HG03442 (cell line): ENCODE measurements at regions not wholly inside any gene's neighbourhood (a gene's known extent, or its start where the extent isn't known, plus 50 kb on each side); places are given as distances from the start of the nearest gene placed in this dataset.
"Not testable (repeated sequence)": the region's sequence is repeated elsewhere in the genome, so short reads cannot be mapped to it uniquely, and the experiment has no call there.

Experiments
- ATAC-seq: cut with Tn5 transposase; IDR thresholded peaks from one replicate; pipeline ENCODE4 v1.9.1; 2021; ENCODE audit warnings: mild to moderate bottlenecking, moderate library complexity; ENCODE audit not compliant: unreplicated experiment

DNA sequence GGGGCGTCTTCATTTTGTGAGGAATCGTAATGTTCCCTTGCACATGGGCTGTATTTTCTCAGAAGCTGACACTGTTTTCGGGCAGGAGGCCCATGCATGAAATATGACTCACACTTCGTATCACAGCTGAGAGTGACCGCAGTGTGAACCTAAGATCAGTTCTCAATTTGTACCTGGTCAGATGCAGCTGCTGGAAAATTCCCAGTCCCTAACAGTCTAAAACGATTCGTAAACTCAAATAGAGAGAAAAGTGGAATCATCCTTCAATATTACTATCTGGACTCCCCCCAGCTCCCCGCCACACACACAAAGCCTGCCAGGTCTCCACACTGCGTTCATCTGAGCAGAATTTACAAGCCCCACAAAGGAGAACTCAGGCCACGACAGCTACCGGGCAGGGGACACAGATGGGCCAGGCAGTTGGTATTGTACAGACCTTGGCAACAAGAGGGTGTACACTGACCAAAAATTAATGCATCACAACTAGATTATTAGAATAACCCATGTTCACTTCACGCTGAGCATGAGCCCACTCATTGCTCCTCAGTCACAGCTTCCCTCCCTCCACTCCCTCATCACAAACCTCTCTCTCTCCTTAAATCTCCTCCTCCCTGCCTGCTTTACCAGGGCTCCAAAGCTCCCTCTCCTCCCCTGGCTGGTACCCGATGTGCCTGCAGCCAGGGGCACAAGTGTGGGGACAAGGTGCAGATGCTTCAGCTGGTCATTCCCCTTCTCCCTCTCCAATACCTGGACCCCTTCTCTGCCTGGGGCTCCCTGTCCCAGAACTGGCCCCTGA lies 488.4 kb downstream of the PREX1 start:
- peak; percentile 40 for ATAC-seq

DNA sequence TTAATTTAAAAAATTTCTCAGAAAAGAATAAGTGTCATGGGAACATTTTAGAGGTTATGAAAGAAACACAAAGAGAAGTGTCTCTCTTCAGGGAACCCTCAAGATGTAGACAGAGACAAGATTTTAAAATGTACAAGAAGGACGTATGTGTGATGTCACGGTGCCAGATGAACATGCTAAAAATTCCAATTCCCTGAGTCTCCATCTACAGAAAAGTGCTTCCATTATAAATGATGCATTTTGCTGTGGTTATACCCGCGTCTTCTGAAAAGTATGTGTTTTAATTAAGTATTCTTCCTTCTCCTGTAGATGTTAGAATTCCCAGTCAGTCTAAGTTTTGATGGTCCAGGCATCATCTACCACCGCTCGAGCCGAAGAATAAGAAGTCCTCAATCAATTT lies 489.1 kb downstream of the PREX1 start:
- ATAC-seq, result no peak

DNA sequence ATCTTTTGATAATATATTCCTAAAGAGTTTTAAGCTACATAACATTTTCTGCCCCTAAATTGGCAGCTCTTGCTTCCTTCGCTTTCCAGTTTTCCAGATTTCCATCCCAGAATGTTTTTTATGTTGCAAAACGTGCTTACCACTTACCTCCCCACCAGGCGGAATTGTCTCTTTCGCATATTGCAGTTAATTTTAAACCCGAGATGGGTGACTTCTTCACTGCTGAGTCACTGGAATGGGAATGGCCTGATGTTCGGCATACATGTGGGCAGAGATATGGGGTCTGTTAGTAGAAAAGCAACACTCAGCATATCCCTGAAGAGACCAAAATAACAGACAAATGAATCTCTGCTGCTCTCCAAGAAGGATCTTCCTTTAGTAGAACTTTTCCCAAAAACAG lies 491.2 kb downstream of the PREX1 start:
- ATAC-seq, result no peak

DNA sequence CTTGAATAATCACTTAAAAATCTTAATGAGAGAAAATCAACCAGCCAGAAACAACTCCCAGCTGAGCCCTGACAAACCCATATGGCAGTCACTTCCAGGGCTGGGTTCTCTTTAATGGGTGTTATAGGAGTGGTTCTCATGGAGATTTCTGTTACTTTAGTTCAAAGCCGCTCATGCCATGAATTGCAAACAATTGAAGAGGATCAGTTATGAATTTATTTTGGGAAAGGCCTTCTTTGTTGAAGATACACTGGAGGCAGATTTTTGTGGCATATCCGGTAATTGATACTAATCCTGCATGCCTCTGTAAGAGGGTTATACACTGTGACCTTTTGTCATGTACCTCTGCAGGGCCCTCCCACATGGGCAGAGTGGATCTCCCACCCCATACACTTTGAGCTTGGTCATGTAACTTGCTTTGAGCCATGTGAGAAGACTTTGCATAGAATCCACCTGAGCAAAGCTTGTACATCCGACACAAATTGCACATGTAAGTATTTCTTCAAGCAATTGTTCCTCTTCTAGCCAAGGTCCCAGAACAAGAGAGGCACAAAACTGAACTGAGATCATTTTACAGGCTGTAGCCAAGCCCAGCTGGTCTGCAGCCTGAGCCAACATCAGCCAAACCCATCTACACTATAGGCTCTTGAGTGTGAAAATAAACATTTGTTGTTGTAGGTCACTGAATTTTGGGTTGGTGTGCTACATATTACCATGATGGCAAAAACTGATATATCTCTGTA lies 492.3 kb downstream of the PREX1 start:
- no peak for ATAC-seq

DNA sequence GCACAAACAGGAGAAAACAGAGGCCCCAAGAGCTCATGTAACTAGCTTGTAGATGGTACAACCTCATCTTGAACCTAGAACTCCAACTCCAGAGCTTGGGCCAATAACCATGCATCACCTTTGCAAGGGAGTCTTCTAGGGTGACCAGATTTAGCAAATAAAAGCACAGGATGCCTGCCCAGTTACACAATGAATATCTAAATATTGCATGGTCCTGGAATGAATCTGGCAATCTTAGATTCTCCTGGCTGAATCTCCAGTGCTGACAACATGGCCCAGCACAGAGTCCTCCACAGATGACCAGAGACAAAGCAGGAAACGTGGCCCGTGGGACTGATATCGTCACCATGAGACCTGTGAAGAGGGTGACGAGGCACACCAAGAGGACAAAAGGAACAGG lies 494.1 kb downstream of the PREX1 start:
- no peak for ATAC-seq

DNA sequence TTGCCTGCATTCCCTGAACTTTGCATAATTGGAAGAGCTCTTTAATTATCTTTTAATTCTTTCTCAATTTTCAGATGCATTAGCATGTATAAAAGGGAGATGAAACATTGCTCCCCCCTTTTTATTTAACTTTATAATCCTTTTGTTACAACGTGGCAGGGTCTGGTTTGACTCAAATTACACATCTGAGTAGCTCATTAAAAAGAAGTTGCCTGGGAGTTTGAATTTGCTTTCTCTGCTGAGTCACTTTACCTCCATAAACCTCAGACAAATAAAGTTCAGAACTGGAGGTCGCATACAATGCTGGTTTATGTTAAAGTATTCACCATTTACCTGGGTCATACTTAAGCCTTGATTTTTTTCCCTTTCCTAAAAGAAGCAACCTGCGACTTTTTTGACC lies 495.2 kb downstream of the PREX1 start:
- ATAC-seq, result no peak

DNA sequence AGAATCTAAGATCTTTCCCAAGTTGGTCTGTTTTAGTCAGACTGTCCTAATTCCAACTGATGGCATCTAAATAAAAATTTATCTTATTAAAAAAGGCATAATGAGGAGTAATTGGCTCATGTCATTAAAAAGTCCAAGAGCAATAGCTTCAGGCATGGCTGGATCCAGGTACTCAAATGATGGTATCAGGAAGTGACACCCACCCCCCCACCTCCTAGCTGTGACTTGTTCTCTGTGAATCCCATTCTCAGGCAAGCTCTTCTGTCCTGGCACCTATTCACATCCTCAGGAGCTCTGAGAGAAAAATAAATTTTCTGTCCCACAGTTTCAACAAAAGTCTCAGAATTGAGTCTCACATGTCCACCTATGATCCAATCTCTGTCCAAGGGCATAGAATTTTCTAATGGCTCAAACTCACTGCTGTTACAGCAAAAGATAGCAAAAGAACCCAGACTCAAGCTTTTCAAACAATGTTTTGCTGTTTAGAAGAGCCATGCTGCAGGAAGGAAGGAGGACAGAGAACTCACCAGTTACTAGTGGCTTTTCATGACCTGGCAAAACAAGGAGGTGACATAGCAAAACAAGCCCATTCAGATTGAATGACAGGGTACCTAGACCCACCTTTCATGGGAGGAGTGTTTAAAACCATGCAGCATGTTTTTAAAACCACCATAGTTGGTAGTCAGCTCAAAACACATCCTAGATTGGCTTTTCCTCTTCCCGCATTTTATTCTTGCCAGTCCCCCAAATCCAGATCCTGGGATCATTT lies 496.1 kb downstream of the PREX1 start:
- ATAC-seq, result no peak

DNA sequence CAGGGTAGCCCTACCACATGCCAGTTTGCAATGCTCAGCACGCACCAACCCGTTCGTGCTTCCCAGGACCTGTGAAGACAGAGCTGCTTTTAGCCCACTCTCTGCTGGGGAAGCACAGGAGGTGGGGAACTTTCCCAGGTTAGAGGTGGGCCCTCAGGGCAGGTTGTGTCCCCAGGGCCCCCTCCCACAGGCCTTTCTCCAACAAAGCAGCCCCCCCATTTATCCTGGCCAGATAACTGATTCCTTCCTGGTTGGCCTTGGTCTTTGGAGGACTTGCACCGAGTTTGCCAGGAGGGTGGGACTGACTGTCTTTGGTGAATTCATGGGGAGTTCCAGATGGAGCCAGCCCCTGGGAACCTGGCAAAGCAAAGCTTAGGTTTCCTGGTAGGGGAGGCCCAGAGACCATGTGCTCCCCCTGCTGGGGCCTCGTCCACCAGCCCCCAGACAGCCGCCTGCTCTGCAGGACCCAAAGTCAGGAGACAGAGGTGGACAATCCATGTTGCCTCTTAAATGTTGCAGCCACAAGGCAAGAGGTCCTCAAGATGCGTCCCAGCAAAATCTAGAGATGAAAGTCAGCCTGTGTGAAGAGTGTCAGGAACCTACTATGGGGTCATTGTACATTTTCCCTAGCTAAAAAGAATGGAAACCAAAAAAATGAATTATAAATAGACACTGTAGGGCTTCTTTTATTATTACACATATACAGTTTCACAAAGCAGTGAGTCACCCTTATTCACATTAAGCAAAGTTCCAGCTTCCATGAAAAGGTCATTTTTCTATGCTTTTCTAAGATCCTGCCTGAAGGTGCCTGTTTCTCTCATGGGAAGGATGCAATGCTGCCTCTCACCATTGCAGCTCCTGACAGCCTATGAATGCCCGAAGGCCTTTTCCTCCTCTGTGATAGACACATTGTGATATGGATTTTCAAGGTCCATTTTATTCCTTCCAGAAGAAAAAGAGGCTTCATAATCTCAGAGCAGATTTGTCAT lies 497.8 kb downstream of the PREX1 start:
- no peak for ATAC-seq

DNA sequence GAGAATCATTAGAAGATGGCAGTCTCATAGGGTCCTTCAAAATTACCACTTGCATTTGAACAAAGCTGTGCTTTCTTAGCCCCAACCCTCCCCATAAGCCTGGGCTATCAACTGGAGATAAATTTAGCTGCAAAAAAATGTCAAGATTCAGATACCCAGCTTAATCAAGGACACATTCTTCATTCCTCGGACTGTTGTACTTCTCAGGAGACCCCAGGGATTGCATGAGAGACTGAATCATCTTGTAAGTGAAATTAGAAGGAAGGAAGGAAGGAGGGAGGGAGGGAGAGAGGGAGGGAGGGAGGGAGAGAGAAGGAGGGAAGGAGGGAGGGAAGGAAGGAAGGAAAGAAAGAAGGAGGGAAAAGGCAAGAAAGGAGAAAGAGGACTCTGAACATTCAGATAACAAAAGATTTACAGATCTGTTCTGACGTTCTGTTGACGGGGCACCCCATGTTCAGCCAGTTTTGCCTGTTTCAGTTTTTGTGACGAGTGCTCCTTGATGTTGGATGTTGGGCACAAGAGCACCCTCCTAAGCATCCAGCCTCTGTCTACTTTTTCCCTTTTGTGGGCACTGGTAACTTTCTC lies 498.7 kb downstream of the PREX1 start:
- no peak for ATAC-seq

DNA sequence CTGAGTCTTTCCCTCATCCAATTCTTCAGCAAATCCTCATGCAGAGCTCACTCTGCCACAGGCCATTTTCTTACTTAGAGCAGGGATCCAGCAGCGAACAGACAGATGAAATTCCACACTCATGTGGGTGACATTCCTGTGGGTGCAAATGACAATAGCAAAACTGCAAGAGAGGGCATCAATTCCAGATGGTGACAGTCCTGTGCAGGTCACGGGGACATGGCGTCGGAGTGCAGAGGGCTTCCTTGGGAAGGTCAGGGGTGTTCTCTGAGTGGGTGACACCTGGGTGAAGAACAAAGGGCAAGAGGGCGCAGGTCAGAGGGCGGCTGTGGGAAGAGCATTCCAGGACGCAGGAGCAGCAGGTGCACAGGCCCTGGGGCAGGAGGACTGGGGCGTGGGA lies 500.0 kb downstream of the PREX1 start:
- ATAC-seq, result not testable (repeated sequence)

DNA sequence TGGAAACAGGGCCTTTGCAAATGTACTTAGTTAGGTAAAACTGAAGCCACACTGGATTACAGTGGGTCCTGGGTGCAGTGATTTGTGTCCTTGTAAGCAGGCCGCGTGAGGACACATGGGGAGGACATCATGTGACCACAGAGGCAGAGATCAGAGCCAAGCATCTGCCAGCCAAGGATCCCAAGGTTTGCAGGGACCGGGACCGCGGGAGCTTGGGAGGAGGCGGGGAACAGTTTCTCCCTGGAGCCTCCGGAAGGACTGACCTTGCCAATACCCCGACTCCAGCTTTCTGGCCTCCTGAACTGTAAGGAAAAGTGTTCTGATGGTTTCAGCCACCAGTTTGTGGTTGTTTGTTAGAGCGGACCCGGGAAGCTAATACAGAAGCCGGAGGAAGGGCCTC lies 500.9 kb downstream of the PREX1 start:
- no peak for ATAC-seq

DNA sequence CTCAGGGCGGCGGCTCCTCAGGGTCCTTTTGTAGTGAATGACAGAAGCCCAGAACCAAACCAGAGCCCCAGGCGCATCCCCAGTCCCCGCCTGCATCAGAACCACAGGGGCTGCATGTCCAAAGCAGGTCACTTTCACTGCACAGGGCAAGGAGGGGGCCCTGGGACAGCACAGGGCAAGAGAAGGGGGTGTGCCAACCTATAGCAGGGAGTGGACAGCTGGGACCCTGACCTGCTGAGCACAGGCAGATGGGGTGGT lies 501.4 kb downstream of the PREX1 start:
- ATAC-seq, result no peak

DNA sequence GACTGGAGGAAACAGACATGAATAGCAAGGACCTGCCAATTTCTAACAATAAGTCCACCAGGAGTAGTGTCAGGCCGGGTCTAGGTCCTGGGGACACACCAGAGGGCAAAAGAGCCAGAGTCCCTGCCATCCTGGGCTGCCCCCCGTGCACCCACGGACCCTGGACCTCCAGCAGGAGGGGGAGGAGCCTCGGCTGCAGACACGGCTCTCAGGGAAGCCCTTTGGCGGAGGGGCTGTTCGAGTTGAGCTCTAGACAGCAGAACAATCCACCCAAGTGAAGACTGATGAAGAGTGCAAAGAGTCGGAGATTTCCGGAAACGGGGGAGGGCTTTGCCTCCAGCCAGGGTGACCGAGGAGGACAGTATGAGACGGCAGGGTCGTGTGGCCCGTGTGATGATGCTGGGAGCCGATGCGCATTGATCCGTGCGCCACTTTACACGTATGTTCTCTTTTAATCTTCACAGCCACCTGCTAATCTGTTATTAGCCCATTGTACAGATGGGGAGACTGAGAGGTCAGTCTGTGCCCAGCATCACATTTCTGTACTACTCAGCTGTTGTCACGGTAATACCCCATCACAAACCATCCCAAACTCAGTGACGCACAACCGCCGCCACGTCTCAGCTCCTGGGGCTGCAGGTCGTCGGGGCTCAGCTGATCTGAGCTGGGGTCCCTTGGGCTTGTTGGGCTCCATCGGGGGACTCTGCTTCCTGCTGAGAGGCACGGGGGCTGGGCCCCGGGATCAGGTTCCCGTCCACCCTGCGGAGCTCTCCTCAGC lies 502.0 kb downstream of the PREX1 start:
- ATAC-seq, result no peak

DNA sequence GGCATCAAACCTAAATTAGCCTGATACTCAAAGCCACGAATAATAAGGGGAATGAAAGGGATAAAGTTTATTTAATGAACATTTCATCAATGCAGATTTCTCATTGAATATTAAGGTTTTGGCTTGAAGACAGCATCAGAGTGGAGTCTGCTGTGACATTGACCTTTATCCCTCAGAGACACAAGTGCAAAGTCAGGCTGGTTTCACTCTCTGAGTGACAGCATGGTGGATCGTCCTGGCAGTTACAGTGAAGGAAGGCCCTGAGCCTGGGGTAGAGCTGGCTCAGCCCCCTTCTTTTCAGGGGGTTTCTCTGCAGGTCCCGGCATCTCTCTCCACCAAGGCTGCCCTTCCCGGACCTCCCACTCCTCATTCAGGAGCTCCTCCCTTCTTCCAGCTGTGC lies 503.1 kb downstream of the PREX1 start:
- ATAC-seq, result no peak

DNA sequence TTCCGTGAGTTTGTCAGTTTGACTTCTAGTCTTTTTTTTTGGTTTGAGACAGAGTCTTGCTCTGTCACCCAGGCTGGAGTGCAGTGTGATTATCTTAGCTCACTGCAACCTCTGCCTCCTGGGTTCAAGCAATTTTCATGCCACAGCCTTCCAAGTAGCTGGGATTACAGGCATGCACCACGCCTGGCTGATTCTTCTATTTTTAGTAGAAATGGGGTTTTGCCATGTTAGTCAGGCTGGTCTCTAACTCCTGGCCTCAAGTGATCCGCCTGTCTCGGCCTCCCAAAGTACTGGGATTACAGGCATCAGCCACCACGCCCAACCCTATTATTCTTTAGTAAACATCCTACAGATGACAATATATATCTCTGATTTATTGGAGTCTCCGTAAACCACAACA lies 506.5 kb downstream of the PREX1 start:
- no peak for ATAC-seq

DNA sequence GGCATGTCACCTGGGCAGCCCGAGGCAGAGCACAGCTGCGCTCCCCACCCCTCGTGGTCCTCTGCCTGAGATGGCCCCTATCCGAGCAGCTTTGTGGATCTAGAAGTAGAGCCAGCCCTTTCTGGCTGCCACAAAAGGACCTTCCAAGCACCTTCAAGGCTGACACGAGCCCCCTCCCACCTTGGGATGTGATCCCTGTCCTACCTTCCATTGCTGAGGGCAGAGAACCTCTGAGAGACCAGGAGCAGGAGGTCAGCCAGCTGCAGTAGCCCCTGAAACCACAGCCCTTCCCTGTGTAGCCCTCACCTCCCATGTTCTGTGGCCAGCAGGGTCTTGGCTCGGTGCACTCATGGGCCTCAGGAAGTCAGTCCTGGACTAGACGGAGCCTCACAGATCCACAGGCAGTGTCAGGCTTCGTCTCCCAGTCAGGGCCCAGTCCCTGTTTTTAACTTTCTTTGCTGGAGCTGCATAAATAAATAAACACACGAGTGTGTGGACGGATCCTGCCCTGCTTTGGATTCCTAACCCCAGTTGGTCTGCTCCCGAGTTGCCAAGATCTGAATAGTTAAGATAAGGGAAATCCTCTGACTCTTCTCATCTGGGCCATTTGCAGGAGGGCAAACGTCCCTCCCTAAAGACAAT lies 507.7 kb downstream of the PREX1 start:
- no peak for ATAC-seq

DNA sequence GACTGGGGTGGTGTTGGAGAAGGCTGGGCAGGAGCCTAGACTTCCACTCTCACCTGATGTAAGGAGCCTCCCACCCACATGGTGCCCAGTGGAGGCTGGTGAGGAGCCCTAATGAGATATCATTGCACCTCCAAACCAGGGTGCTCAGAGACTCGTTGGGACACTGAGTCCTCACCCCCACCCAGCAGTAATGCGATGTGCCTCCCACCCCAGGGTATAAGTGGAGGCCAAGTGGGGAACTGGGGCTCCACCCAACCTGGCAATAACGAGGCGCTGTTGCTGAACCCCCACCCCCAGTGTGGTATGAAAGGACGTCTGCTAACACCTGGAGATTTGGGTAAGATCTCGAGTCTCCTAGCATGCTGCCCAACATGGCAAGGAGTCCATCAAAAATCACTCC lies 510.2 kb downstream of the PREX1 start:
- ATAC-seq, result no peak

DNA sequence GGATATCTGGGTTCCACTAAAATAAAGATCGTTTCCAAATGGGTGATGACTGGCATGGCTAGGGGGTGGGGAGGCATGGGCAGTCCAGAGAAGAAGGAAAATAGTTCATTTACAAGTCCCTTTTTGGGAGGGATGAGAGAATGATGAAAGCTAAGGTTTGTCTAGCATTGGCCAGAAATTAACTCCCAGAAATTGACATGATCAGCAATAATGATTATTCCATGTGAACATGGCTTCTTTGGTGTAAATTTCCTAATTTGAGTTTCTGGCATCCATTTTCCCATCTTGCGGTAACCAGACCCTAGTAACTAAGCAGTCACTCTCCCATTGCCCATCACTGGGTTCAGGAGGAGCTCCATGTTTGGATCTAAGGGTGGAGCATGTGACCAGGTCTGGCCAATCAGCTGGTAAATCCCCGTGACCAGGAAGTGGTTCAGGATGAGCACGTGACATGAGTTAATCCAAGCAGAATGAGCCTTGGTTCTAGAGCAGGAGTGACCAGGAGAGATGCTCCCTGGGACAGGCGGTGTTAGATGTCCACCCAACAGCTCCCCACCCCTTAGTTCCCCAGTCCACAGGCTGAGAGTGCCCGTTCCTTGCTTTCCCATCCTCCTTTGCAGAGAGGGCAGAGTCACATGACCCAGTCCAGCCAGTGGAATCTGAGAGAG lies 512.7 kb downstream of the PREX1 start:
- ATAC-seq, result no peak

DNA sequence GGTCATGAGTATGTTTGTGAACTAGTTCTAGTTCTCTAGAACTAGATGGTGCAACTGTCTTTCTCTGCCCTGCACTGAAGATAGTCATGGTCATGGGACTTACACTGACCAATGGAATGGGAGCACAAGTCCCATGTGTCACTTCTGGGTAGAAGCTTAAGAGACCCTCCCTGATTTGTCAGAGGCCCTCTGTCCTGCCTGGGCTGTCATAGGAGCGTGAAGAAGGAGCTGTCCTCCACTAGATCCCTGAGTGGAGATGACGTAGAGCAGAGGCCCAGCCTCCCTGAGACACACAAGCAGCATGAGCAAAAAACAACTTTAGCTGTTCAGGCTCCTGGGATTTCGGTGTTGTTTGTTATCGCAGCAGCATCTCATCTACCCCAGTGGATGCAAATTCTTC lies 514.5 kb downstream of the PREX1 start:
- ATAC-seq, result no peak
